Omental fat pad (tissue), 3 donors: ENCODE measurements at regions not wholly inside any gene's neighbourhood (a gene's known extent, or its start where the extent isn't known, plus 50 kb on each side); places are given as distances from the start of the nearest gene placed in this dataset.

Experiments used
- ATAC-seq: fragments of 150-250 bp; one replicate; pipeline ENCODE4 v1.9.1; 2016; ENCODE audit warnings: mild to moderate bottlenecking, moderate library complexity; ENCODE audit not compliant: low FRiP score
- DNase-seq: peaks from one replicate; pipeline ENCODE4 v3.0.0-alpha.2; 2019; ENCODE audit warnings: low spot score
- TF ChIP-seq, protein P1 (sequence below), 3 donors: fragments of 450-650 bp; IDR thresholded peaks; one replicate each; pipeline ENCODE4 v1.5.1; 2016 to 2017; ENCODE audit warnings: antibody characterized with exemption in 3 of 3, mild to moderate bottlenecking in 3 of 3, moderate library complexity in 2 of 3

DNA sequence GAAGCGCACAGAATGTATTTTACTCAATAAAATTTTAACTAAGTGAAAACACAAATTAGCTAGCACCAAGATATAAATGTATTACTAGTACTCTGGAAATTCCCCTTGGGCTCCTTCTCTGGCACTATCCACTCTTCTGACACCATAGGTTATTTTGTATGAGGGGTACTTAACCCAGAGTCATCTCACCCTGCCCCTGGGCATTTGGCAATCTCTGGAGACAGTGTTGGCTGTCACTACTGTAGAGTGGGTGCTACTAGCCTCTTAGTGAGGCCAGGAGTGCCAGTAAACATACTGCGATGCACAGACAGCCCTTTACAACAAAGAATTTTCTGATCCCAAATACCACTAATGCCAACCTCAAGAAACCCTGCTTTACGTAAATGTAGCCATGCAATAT, 246.3 kb upstream of the KBTBD8 start:
- no peak for ATAC-seq
- DNase-seq = no peak
- TF ChIP-seq, protein P1, sequence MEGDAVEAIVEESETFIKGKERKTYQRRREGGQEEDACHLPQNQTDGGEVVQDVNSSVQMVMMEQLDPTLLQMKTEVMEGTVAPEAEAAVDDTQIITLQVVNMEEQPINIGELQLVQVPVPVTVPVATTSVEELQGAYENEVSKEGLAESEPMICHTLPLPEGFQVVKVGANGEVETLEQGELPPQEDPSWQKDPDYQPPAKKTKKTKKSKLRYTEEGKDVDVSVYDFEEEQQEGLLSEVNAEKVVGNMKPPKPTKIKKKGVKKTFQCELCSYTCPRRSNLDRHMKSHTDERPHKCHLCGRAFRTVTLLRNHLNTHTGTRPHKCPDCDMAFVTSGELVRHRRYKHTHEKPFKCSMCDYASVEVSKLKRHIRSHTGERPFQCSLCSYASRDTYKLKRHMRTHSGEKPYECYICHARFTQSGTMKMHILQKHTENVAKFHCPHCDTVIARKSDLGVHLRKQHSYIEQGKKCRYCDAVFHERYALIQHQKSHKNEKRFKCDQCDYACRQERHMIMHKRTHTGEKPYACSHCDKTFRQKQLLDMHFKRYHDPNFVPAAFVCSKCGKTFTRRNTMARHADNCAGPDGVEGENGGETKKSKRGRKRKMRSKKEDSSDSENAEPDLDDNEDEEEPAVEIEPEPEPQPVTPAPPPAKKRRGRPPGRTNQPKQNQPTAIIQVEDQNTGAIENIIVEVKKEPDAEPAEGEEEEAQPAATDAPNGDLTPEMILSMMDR (IDR thresholded peaks at IDR 0.05) = no peak

DNA sequence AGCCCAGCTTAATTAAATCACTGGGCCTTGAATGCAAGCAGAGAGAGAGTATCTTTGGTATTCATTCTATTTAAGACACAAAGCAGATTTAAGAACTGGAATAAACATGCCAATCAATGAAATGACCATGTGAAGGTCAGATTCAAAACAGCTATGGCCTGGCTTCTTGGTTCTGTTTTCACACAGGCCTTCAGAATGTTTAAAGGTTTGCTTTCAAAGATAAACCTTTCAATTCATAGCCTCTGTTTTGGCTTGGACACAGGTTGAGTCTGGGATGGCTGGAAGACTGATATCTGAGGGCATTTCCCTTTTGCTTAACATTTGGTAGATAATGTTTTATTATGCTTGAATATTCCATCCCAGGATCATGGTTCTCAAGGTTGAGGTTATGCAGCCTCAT, 244.4 kb upstream of the KBTBD8 start:
- DNase-seq (no peak), ATAC-seq (no peak)
- TF ChIP-seq, protein P1 (IDR thresholded peaks at IDR 0.05) = no peak

- ATAC-seq = no peak
- TF ChIP-seq, protein P1 (IDR thresholded peaks at IDR 0.05) = no peak
- DNase-seq = no peak
These were observed 243.5 kb upstream of the KBTBD8 start for GRCh38 chr3:66754613-66755012.

DNA sequence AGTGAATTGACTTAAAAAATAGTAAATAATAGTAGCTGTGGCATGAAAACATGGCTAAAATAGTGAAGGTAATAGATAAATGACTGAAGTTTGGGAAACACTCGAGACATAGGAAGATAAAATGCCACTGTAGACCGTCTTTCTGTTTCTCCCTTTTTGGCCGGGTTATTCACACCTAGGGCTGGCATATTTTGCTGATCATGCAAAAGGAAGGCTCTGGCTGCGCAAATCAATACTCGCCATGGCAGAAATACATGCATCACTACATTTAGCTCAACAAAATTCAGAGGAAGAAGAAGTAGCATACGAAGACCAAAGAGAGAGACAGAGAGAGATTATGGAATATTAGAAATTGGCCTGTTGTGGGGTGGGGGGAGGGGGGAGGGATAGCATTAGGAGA, 242.2 kb upstream of the KBTBD8 start:
- no peak for ATAC-seq
- no peak for DNase-seq
- TF ChIP-seq, protein P1 (IDR thresholded peaks at IDR 0.05) = no peak

DNA sequence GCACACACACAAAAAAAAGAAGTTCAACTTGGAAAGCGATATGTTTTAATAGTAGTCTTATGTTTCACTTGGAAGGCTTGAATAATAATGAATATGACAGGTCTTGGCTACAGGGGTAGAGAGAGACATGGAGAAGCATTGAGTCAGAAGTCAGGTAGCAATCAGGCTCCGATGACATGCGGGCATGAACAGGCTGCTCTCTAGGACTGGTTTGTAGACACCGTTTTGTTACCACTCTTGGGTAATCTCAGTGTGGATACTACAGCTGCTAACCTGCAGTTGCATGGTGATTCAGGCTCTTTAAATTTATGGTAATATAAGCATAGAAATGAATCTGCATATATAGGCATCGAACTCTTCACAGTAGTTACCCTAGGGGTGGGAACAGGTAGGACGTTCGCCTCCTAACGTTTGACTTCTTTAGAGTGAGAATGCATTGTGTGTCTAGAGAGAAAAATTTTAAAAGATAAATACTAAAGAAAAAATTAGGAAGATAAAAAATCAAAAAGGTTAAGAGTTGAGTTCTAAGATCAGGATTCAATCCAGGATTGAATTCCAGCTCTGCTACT, 241.6 kb upstream of the KBTBD8 start:
- DNase-seq (no peak), ATAC-seq (no peak)

DNA sequence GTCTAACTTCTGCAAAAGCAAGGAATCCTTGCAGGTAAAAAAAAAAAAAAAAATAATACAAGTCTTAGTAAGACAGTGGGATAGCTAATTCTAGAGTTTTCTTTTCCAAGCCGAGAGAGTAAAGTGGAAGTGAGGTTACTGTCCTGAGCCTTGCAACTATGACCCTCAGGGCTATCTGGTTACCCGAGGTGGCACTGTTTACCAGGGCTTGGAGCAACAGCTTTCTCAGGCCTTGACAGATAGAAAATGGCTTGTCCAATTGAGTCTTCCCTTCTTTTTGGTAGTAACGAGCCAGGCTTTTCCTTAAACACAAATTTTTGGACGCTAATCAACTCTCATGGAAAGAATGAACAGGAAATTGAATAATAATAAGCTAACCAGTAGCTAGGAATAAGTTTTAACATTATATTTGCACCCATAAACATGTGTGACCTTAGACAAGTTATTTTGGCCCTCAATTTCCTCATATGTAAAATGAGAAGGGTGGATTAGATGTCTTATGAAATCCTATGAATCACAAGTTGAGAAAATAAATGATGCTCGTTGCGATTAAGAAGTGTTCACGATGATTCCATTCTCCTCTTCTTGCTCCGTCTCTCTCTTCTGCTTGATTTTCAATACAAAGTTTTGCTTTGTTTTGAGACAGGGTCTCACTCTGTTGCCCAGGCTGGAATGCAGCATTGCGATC, 236.9 kb upstream of the KBTBD8 start:
- TF ChIP-seq, protein P1 (IDR thresholded peaks at IDR 0.05) = no peak
- ATAC-seq (no peak), DNase-seq (no peak)

More for the DNA sequence above, 241.6 kb upstream of the KBTBD8 start:
- TF ChIP-seq, protein P1 (IDR thresholded peaks at IDR 0.05) = no peak
